SIG-M5 treated with dmso at 0.1 percent for 504 hours (cell line): ENCODE measurements at regions not wholly inside any gene's neighbourhood (a gene's known extent, or its start where the extent isn't known, plus 50 kb on each side); places are given as distances from the start of the nearest gene placed in this dataset.
"Not testable (repeated sequence)": the region's sequence is repeated elsewhere in the genome, so short reads cannot be mapped to it uniquely, and the experiment has no call there.

ENCODE experiments used
- DNase-seq: peaks from one replicate; lab custom pipeline; 2025; ENCODE audit not compliant: unreplicated experiment; lab: John Stamatoyannopoulos, UW

DNA sequence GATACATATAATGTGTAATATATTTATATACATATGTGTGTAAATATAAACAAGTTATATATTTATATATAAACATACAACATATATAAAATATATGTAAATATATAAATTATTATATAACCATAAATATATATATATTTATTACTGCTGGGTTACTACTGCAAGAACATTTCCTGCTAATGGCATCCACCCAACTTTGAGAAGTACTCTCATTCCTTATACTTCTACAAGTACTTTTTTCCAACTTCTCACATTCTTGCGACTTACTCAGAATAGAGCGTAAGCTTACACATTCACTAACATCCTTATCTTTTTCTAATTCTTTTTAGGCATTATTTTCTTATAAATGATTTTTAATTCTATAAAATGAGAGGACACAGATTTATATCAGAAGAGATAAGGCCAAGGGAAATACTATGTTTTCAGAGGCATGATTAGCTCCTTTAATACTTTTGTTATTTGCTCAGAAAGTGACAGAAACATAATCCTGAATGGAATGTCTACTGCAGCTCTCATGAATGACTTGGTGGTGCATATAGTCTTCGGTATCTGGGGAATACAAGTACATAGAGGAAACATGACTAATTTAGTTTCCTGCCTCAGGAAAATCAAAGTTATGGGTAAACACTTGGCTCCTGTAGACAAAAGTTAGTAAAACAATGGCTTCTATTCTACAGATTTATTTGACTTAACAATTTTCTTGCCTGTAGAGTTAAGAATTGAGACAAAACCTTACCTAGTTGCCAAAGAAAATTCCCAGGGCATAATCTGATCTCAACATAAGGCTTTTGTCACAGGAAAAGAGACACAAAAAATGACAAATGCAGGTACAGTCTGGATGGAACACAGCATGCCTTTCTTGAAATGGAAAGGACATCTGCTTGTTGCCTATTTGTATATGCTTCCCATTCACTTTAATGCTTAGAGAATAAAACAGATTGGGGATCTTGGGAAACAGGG, 453.9 kb downstream of the SQOR start:
- no peak for DNase-seq

DNA sequence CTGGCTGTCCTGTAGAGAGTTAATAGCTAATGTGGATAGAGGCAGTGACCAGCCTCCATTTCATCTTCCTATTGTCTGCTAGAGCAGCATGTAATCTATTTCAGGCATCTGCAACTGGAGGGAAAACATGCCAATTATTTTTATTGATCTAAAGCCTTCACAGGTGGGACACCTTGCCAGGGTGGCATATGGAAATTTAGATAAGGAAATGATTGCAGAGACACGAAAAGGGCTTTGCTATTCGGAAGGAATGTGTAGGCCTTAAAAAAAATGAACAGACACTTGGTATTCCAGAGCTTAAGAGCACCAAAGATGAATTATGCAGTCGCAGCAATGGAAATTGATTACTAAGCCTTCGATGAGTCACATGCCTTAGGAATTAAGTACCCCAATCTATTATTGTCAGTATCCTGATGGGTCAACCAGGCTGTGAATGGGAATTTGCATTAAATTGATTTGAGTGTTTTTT, 454.7 kb downstream of the SQOR start:
- no peak for DNase-seq

DNA sequence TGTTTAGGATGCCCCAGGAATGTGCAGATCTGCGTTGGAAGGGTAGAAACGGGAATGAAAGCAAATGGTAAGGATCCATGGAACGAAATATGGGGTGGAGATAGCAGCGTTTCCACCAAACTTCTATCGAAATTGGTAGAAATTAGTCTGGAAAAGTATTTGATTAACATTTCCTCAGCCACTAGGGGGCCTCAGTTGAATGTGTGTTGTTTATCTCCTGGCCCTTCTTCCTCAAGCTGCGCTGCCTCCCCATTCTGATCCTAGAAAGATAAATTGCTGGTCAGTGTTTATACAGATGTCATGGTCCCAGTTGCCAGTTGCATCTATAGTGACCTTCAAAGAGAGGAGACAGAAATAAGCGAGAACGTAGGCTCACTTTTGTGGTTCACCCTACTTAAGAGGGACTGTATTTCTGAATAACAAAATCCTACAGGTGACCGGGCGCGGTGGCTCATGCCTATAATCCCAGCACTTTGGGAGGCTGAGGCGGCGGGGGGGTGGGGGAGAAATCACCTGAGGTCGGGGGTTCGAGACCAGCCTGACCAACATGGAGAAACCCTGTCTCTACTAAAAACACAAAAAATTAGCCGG, 457.1 kb downstream of the SQOR start:
- peak; percentile 13 for DNase-seq

DNA sequence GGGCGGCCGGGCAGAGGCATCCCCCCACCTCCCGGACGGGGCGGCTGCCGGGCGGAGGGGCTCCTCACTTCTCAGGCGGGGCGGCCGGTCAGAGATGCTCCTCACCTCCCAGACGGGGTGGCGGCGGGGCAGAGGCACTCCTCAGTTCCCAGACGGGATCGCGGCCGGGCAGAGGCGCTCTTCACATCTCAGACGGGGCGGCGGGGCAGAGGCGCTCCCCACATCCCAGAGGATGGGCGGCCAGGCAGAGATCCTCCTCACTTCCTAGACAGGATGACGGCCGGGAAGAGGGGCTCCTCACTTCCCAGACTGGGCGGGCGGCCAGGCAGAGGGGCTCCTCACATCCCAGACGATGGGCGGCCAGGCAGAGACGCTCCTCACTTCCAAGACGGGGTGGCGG, 463.2 kb downstream of the SQOR start:
- DNase-seq, result not testable (repeated sequence)

DNA sequence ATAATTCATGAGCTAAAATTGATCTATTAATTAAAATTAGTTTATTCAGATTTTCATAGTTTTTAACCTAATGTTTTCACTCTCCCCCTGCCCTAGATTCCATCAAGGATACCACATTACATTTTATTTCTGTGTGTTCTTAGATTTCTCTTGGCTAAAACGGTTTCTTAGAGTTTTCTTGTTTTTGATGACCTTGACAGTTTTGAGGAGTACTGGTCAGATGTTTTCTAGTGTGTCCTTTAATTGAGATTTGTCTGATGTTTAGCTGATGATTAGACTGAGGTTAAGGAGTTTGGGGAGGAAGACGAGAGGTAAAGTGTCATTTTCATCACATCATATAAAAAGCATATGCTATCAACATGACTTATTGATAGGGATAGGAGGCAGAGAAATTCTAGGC, 475.9 kb downstream of the SQOR start:
- DNase-seq, result no peak

DNA sequence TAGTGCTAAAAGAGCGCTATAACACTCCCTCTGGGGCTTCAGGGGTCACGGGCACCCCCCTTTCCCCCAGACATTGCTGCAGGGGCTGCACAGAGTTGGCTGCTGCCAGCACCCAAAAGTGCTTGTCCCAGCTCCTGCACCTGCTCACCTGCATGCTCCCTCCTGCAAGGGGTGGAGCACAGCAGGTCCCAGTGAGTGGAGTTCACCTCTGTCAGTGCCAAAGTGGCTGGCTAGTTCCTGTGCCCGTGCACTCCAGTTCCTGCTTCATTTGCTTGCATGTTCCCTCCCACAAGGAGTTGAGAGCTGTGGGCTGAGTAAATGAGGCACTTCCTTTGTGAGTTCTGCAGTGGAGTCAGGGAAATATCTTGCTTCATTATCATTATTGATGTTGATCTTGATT, 476.9 kb downstream of the SQOR start:
- no peak for DNase-seq

DNA sequence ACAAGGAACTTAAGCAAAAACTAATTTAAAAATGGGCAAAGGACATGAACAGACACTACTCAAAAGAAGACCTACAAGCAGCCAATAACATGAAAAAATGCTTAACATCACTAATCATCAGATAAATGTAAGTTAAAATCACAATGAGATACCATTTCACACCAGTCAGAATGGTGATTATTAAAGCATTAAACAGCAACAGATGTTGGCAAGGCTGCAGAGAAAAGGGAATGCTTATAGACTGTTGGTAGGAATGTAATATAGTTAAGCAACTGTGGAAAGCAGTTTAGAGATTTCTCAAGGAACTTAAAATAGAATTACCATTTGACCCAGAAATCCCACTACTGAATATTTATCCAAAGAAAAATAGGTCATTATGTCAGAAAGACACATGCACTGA, 482.2 kb downstream of the SQOR start:
- no peak for DNase-seq

DNA sequence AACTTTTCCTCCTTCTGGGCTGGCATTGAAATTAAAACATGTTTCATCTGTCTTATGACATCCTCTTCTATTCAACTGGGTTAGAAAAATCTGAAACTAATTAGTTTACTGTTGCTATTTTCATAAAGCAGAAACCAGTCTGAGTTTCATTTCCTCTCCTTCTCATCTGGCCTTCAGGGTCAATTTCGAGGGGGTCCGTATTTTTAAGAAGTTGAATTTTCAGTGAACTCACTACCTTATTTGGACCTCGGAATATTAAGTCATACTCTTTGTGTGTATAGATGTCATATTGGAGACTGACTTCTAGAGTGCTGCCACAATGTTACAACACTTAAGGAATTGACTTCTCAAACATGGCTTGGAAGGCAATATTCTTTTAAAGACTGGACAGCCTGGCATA, 485.9 kb downstream of the SQOR start:
- DNase-seq, result no peak

DNA sequence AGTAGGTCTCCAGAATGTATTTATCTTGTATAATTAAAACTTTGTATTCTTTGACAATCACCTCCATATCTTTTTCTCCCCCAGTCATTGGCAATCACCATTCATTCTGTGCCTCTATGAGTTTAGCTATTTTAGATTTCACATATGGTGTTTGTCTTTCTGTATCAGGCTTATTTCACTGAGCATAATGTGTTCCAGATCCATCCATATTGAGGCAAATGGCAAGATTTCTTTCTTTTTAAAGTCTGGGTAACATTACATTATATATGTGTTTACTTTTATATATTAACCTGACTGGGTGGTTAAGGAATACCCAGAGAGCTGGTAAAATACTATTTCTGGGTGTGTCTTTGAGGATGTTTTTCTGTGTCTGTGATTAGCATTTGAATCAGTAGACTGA, 486.6 kb downstream of the SQOR start:
- DNase-seq, result no peak

DNA sequence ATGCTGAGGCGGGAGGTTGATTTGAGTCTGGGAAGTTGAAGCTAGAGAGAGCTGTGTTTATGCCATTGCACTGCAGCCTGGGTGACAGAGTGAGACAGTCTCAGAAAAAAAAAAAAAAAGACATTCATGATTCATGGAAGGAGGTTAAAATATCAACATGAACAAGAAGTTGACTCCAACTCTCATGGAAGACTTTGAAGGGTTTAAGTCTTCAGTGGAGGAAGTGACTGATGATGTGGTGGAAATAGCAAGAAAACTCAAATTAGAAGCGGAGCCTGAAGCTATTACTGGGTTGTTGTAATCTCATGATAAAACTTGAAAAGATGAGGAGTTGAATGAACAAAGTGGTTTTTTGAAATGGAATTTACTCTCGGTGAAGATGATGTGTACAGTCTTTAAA, 491.8 kb downstream of the SQOR start:
- DNase-seq, result no peak

DNA sequence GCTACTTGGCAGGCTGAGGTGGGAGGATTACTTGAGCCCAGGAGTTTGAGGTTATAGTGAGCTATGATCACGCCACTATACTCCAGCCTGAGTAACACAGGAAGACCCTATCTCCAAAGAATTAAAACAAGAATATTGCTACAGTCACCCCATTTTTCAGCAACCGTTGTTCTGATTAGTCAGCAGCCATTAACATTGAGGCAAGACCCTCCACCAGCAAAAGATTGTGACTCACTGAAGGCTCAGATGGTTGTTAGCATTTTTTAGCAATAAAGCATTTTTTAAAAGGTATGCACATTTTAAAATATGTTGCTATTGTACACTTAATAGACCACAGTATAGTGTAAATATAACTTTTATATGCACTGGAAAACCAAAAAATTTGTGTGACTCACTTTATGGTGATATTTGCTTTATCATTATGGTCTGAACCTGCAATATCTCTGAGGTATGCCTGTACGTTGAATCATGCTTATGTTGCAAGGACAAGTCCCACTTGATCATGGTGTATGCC, 492.6 kb downstream of the SQOR start:
- DNase-seq, result no peak

DNA sequence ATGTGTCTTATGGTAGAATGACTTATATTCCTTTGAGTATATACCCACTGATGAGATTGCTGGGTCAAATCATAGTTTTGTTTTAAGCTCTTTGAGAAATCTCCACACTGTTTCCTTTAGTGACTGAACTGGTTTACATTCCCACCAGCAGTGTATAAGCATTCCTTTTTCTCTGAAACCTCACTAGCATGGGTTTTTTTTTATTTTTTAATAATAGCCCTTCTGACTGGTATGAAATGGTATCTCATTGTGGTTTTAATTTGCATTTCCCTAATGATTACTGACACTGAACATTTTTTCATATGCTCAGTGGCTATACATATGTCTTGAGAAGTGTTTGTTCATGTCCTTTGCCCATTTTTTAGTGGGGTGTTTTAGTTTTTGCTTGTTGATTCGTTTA, 494.3 kb downstream of the SQOR start:
- no peak for DNase-seq

DNA sequence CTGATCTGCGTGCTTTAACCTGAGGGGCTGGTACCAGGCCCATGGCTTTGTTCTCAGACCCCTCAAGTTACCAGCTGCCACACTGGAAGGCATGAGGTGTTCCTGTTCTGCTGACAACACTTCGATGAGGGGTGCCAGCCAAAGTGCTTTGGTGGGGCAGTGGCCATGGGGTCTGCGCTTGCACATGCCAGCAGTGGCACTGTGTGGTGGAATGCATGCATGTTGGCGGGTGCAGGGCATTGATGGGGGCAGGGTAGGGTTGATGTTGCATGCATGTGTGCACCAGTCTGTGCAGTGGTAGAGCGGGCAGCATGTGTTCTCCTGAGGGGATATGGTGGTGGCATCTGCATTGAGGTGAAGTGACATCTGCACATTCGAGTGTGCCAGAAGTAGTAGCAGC, 497.0 kb downstream of the SQOR start:
- no peak for DNase-seq

DNA sequence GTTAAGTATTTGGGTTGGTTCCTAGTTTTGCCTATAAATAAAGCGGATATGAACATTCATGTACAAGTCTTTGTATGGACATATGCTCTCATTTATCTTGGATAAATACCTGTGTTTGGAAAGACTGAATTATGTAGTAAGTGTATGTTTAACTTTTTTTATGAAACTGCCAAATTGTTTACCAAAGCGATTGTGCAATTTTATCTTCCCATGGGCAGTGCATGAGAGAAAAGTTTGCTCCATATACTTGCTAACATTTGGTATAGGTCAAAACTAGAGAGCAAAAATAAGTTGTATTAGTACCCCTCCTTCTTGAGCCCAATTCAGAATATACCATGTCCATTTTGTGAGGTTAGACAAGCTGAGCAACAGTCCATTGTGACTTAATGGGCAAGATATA, 502.6 kb downstream of the SQOR start:
- no peak for DNase-seq

DNA sequence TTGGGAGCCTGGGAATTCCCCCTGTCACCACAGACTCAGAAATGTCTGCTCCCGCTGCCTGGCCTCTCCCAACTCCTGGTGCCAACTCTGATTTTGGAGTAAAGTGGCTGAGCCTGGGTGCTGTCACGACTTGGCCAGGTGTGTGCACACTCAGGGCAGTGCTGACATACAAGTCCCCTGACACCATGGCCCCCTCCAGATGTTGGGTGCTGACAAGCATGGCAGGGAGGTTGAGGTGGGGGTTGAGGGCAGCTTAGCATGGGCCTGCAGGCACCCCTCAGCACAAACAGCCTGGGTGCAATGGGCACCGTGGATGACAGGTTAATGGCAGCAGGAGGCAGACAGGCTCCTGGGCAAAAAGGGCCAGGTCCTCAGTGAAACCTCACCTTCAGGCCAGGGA, 511.2 kb downstream of the SQOR start:
- DNase-seq, result no peak

DNA sequence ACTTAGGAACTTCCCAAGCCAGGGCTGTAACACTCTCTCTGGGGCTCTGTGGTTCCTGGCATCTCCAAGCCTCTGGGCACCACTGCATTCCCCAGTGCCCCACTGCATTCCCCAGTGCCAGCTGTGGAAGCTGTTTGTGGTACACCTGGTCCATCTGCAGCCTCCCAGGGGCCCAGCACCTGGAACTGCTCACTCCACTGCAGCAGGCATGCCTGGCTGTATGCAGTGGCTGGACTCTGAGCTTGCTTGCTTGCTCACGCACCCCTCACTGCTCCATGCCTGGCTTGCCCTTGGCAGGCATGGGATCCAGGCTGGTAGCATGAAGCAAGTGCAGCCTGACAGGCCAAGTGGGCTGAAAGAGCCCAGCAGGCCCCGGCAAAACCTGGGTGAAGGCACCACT, 512.1 kb downstream of the SQOR start:
- DNase-seq, result no peak

DNA sequence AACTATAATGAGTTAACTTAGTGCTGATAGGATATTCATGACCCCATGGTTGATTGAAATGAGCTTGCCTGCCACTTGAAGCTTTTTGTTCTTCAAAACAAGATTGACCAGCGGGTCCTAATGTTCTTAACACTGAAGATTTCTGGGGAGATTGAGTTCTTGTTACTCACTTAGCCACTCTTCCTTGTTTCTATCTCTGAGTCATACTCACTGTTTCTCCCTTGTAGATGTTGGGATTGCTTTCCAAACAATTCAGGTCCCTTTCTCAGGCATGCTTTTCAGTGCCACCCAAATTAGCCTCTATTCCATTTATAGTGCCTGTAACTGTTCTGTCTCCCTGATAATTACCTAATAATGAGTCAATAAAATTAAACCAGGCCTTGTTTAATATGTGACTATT, 517.0 kb downstream of the SQOR start:
- no peak for DNase-seq

DNA sequence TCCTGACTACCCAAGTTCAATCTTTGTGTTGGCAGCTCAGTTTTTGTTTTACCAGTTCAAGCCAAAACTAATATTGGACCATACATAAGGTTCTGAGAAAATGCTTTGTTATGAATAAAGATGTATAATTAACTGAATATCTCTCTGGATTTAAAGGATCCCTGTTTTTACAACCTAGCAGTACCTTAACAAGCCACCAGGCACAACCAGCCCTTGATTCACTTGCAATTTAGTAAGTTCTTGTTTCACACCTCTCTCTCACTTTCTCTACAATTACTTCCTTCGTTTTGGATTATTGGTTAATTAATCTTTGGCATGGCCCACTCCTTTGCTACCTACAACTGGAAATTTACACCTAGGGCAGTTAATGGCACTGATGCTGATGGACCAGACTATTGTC, 531.9 kb downstream of the SQOR start:
- no peak for DNase-seq

DNA sequence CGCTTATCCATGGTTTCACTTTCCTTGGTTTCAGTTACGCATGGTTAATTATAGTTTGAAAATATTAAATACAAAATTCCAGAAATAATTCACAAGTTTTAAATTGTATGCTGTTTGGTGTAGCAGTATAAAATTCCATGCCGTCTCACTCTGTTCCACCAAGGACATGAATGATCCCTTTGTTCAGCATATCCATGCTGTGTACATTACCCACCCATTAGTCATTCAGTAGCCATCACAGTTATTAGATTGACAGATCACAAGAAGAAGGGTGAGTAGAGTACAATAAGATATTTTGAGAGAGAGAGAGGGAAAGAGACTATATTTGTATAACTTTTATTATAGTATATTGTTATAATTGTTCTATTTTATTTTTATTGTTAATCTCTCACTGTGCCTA, 535.5 kb downstream of the SQOR start:
- DNase-seq, result no peak

DNA sequence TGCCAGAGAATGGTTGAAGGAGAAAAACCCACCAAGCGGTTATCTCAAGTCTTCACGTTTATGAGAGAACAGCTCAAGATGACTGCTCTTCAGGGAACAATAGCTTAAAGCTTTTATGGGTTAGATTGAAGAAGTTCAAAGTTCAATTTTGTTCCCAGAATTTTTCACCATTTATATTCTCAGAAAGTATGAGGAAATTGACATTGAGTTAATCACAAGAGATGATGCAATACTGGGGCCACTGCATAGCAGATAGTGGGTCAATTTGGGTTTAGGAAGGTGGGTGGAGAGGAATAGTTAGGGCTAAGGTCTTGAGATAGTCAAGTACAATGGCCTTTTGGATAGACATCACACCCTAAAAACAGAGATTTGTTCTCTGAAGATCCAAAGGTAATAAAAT, 539.3 kb downstream of the SQOR start:
- no peak for DNase-seq

DNA sequence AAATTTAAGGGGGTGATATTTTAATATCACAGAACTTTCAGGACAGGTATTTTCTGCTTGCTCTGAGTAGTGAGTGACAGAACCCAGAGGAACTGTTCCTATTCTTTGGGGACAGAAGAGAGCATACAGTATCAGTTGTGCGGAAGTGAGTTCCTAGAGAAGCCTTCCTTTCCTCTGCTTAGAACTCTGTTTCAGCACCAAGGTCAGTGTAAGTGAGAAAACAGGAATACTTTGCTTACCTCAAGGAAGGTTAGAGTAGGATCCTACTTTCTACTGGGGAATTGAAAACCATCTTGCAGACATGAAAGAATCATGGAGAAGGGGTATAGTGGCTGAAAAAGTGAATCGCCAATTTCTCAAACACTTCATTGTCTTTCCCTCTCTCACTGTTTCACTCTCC, 542.4 kb downstream of the SQOR start:
- DNase-seq, result no peak

DNA sequence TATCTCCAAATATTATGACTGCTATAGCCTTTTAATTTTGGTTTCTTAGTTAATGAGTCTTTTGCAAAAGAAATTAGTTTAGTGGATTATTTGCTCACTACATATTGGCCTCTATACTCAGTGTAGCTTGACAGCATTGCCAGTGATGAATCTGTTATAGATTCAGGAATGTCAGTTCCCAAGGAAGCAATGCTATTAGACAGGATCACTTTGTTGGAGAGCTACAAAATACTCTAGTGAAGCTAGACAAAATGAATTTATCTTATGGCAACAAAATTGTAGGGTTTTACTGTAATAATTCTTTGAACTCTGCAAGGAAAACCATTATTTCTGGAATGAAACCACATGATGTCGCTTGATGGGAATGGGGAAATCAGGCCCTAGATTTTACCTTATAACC, 543.3 kb downstream of the SQOR start:
- DNase-seq, result no peak
